GM23248 (cell line): ENCODE measurements at regions not wholly inside any gene's neighbourhood (a gene's known extent, or its start where the extent isn't known, plus 50 kb on each side); places are given as distances from the start of the nearest gene placed in this dataset.

Experiments
- DNase-seq: peaks from one replicate; pipeline ENCODE4 v3.0.0-alpha.2; 2015
- H2AFZ ChIP-seq: fragments of 200-600 bp; sonication (generic); 2 replicates; pipeline ENCODE4 v1.6.1; 2016; ENCODE audit warnings: antibody characterized with exemption
- H3F3A ChIP-seq: fragments of 200-600 bp; sonication (generic); 2 replicates; pipeline ENCODE4 v1.6.1; 2016; ENCODE audit warnings: mild to moderate bottlenecking, antibody characterized with exemption, mixed run types; ENCODE audit not compliant: insufficient read depth
- H3K27ac ChIP-seq: fragments of 200-600 bp; sonication (generic); 2 replicates; pipeline ENCODE4 v1.5.1; 2016; ENCODE audit warnings: mild to moderate bottlenecking
- H3K27me3 ChIP-seq: fragments of 200-600 bp; sonication (generic); replicated peaks from 2 replicates; pipeline ENCODE4 v1.6.1; 2016; ENCODE audit warnings: mild to moderate bottlenecking; ENCODE audit not compliant: insufficient read depth
- H3K36me3 ChIP-seq: fragments of 200-600 bp; sonication (generic); 2 replicates; pipeline ENCODE4 v1.6.1; 2016; ENCODE audit warnings: low read depth, mild to moderate bottlenecking
- H3K4me1 ChIP-seq: fragments of 200-600 bp; sonication (generic); 2 replicates; pipeline ENCODE4 v1.6.1; 2016; ENCODE audit warnings: mild to moderate bottlenecking; ENCODE audit not compliant: insufficient read depth
- H3K4me2 ChIP-seq: fragments of 200-600 bp; sonication (generic); one replicate; pipeline ENCODE4 v1.6.1; 2016; ENCODE audit warnings: mild to moderate bottlenecking; ENCODE audit not compliant: unreplicated experiment
- H3K4me3 ChIP-seq: fragments of 200-600 bp; sonication (generic); 2 replicates; pipeline ENCODE4 v1.5.1; 2016; ENCODE audit warnings: mild to moderate bottlenecking
- H3K79me2 ChIP-seq: fragments of 200-600 bp; sonication (generic); 2 replicates; pipeline ENCODE4 v1.6.1; 2016; ENCODE audit warnings: mild to moderate bottlenecking; ENCODE audit not compliant: insufficient read depth
- H3K9ac ChIP-seq: fragments of 200-600 bp; sonication (generic); 2 replicates; pipeline ENCODE4 v1.6.1; 2016; ENCODE audit warnings: mild to moderate bottlenecking
- H3K9me2 ChIP-seq: fragments of 200-600 bp; sonication (generic); 2 replicates; pipeline ENCODE4 v1.6.1; 2016; ENCODE audit warnings: mixed run types, mild to moderate bottlenecking, moderate library complexity; ENCODE audit not compliant: insufficient read depth
- H3K9me3 ChIP-seq: fragments of 200-600 bp; sonication (generic); one replicate; pipeline ENCODE4 v1.6.1; 2017; ENCODE audit warnings: low read depth
- H4K20me1 ChIP-seq: fragments of 200-600 bp; sonication (generic); 2 replicates; pipeline ENCODE4 v1.6.0; 2016; ENCODE audit not compliant: insufficient read depth
- EZH2 ChIP-seq: fragments of 200-600 bp; sonication (generic); IDR thresholded peaks from 2 replicates; pipeline ENCODE4 v1.6.1; 2018; ENCODE audit warnings: antibody characterized with exemption, mild to moderate bottlenecking; ENCODE audit not compliant: insufficient read depth, poor library complexity, severe bottlenecking
- EZH2phosphoT487 ChIP-seq: fragments of 200-600 bp; sonication (generic); IDR thresholded peaks from 2 replicates; pipeline ENCODE4 v1.6.1; 2018; ENCODE audit warnings: antibody characterized with exemption, moderate library complexity, mild to moderate bottlenecking, low read depth; ENCODE audit not compliant: insufficient read depth
- WGBS, 2 experiments: methylation state at CpG; one replicate each; pipeline ENCODE4 v1.1.6; 2015 to 2017; ENCODE audit warnings: low lambda C conversion rate in 2 of 2, low coverage in 1 of 2; ENCODE audit errors: missing lambda C conversion rate in 2 of 2; 5-methylcytosine and 5-hydroxymethylcytosine counted together
- in situ Hi-C: fragments of 300-500 bp; cut with MboI; formaldehyde crosslinking; loops from 2 replicates; pipeline ENCODE4 v1.15.0; 2020

GRCh38 chr3:22893101-22893500 lies 310.0 kb upstream of the UBE2E2 start:
- Histone ChIP-seq H2AFZ (no peak overlapping the region), H3K27ac (no peak overlapping the region), H3K9me2 (no peaks in the 10 kb centered on the region), H3K9me3 (no peaks in the 10 kb centered on the region), H3K4me3 (no peak overlapping the region), H4K20me1 (no peaks in the 10 kb centered on the region), H3K4me1 (no peaks in the 10 kb centered on the region), H3K36me3 (no peaks in the 10 kb centered on the region), H3K9ac (no peak overlapping the region), H3K4me2 (no peak overlapping the region), H3F3A (no peaks in the 10 kb centered on the region), H3K27me3 (peaks cover 12% of the 10 kb centered on the region), H3K79me2 (no peaks in the 10 kb centered on the region)
- WGBS, 2 experiments: 21 to 31% methylated on average over 2 of the region's 2 CpGs
- no peak for TF ChIP-seq EZH2phosphoT487
- no peak for TF ChIP-seq EZH2
- in situ Hi-C loops: no loop called here
- no peak for DNase-seq

- Histone ChIP-seq H3K27ac (no peak overlapping the region), H3F3A (no peaks in the 10 kb centered on the region), H3K9ac (no peak overlapping the region), H3K27me3 (peaks cover 12% of the 10 kb centered on the region), H3K4me3 (no peak overlapping the region), H3K4me2 (no peak overlapping the region), H3K4me1 (no peaks in the 10 kb centered on the region), H3K79me2 (no peaks in the 10 kb centered on the region), H4K20me1 (no peaks in the 10 kb centered on the region), H3K9me2 (no peaks in the 10 kb centered on the region), H3K9me3 (no peaks in the 10 kb centered on the region), H3K36me3 (no peaks in the 10 kb centered on the region), H2AFZ (no peak overlapping the region)
- in situ Hi-C loops: no loop called here
- no peak for DNase-seq
- WGBS, 2 experiments: 0 to 1% methylated on average over 3 of the region's 3 CpGs
- TF ChIP-seq EZH2phosphoT487: no peak
- no peak for TF ChIP-seq EZH2
These were observed 309.3 kb upstream of the UBE2E2 start for GRCh38 chr3:22893644-22894325.

GRCh38 chr3:22894865-22895264 lies 308.3 kb upstream of the UBE2E2 start:
- 69 to 70% methylated on average over 1 of the region's 1 CpG for WGBS, 2 experiments
- H2AFZ ChIP-seq: no peak overlapping the region
- no peaks in the 10 kb centered on the region for H3K79me2 ChIP-seq
- TF ChIP-seq EZH2: no peak
- no peak for TF ChIP-seq EZH2phosphoT487
- H3K27ac ChIP-seq: no peak overlapping the region
- H3K9ac ChIP-seq: no peak overlapping the region
- H3K4me1 ChIP-seq: no peaks in the 10 kb centered on the region
- no peaks in the 10 kb centered on the region for H3K9me3 ChIP-seq
- no peaks in the 10 kb centered on the region for H3F3A ChIP-seq
- no peak overlapping the region for H3K4me3 ChIP-seq
- DNase-seq: no peak
- H4K20me1 ChIP-seq: no peaks in the 10 kb centered on the region
- H3K9me2 ChIP-seq: no peaks in the 10 kb centered on the region
- no peak overlapping the region for H3K4me2 ChIP-seq
- in situ Hi-C loops: no loop called here
- peaks cover 12% of the 10 kb centered on the region for H3K27me3 ChIP-seq
- H3K36me3 ChIP-seq: no peaks in the 10 kb centered on the region

GRCh38 chr3:22895671-22896070 lies 307.5 kb upstream of the UBE2E2 start:
- DNase-seq: no peak
- H3K27ac ChIP-seq: no peak overlapping the region
- peaks cover 12% of the 10 kb centered on the region for H3K27me3 ChIP-seq
- H3K79me2 ChIP-seq: no peaks in the 10 kb centered on the region
- no peak overlapping the region for H3K4me3 ChIP-seq
- H3F3A ChIP-seq: no peaks in the 10 kb centered on the region
- TF ChIP-seq EZH2 (no peak), EZH2phosphoT487 (no peak)
- H3K9me3 ChIP-seq: no peaks in the 10 kb centered on the region
- no peaks in the 10 kb centered on the region for H3K4me1 ChIP-seq
- no peaks in the 10 kb centered on the region for H3K9me2 ChIP-seq
- WGBS, 2 experiments: 64 to 73% methylated on average over 3 of the region's 3 CpGs
- no peak overlapping the region for H2AFZ ChIP-seq
- H4K20me1 ChIP-seq: no peaks in the 10 kb centered on the region
- in situ Hi-C loops: no loop called here
- H3K36me3 ChIP-seq: no peaks in the 10 kb centered on the region
- H3K9ac ChIP-seq: no peak overlapping the region
- H3K4me2 ChIP-seq: no peak overlapping the region
